ENCODE measurements at regions not wholly inside any gene's neighbourhood (a gene's known extent, or its start where the extent isn't known, plus 50 kb on each side); places are given as distances from the start of the nearest gene placed in this dataset.

- TF ChIP-seq EP300 (IDR thresholded peaks at IDR 0.05; ENCODE audit: borderline replicate concordance) (no peak), TEAD4 (IDR thresholded peaks at IDR 0.05) (no peak), CREB1 (IDR thresholded peaks at IDR 0.05; ENCODE audit: low read depth) (no peak), EGR1 (IDR thresholded peaks at IDR 0.05) (no peak)
Measured at GRCh38 chr4:31125496-31125895, 405.3 kb downstream of the PCDH7 start.
